ENCODE measurements at regions not wholly inside any gene's neighbourhood (a gene's known extent, or its start where the extent isn't known, plus 50 kb on each side); places are given as distances from the start of the nearest gene placed in this dataset.

GRCh38 chr20:47406849-47407682 lies 50.6 kb upstream of the ZMYND8 start:
- H3K36me3 ChIP-seq = no peaks in the 10 kb centered on the region
- DNase-seq (ENCODE audit: low spot score) = no peak
- ATAC-seq (ENCODE audit: insufficient number of reproducible peaks, low FRiP score, low read depth) = no peak
- TF ChIP-seq CTCF (IDR thresholded peaks at IDR 0.05) = no peak
- no peaks in the 10 kb centered on the region for H3K9me3 ChIP-seq
- H3K4me3 ChIP-seq = no peak overlapping the region
- no peak overlapping the region for H3K27ac ChIP-seq
- H3K27me3 ChIP-seq (replicated peaks; ENCODE audit: insufficient read depth) = no peaks in the 10 kb centered on the region
- peaks cover 10 to 23% of the 10 kb centered on the region in 2 donors for H3K4me1 ChIP-seq (ENCODE audit: control insufficient read depth in 1 of 2, low read depth in 2 of 2)

GRCh38 chr20:47411161-47411560 lies 54.7 kb upstream of the ZMYND8 start:
- no peak for TF ChIP-seq CTCF (IDR thresholded peaks at IDR 0.05)
- H3K4me1 ChIP-seq (ENCODE audit: control insufficient read depth in 1 of 2, low read depth in 2 of 2) = peaks cover 10 to 30% of the 10 kb centered on the region in 2 donors
- H3K27ac ChIP-seq = peak overlapping the region; percentile 24 to 52
- H3K27me3 ChIP-seq (replicated peaks; ENCODE audit: insufficient read depth) = no peaks in the 10 kb centered on the region
- H3K4me3 ChIP-seq = peak overlapping the region; percentile 39
- H3K9me3 ChIP-seq = no peaks in the 10 kb centered on the region
- no peak for ATAC-seq (ENCODE audit: insufficient number of reproducible peaks, low FRiP score, low read depth)
- H3K36me3 ChIP-seq = no peaks in the 10 kb centered on the region
- no peak for DNase-seq (ENCODE audit: low spot score)

GRCh38 chr20:47412083-47412482 lies 55.6 kb upstream of the ZMYND8 start:
- H3K27ac ChIP-seq = peak overlapping the region; percentile 24 to 52

GRCh38 chr20:47413189-47413588 lies 56.7 kb upstream of the ZMYND8 start:
- peaks cover 7 to 26% of the 10 kb centered on the region in 2 donors for H3K4me1 ChIP-seq (ENCODE audit: control insufficient read depth in 1 of 2, low read depth in 2 of 2)
- no peaks in the 10 kb centered on the region for H3K27me3 ChIP-seq (replicated peaks; ENCODE audit: insufficient read depth)
- H3K4me3 ChIP-seq = no peak overlapping the region
- DNase-seq (ENCODE audit: low spot score) = no peak
- ATAC-seq (ENCODE audit: insufficient number of reproducible peaks, low FRiP score, low read depth) = no peak
- no peak overlapping the region for H3K27ac ChIP-seq
- no peaks in the 10 kb centered on the region for H3K9me3 ChIP-seq
- H3K36me3 ChIP-seq = no peaks in the 10 kb centered on the region
- no peak for TF ChIP-seq CTCF (IDR thresholded peaks at IDR 0.05)

More at GRCh38 chr20:47412083-47412482, 55.6 kb upstream of the ZMYND8 start:
- no peak for TF ChIP-seq CTCF (IDR thresholded peaks at IDR 0.05)
- H3K27me3 ChIP-seq (replicated peaks; ENCODE audit: insufficient read depth) = no peaks in the 10 kb centered on the region
- H3K9me3 ChIP-seq = no peaks in the 10 kb centered on the region
- no peak for DNase-seq (ENCODE audit: low spot score)
- no peaks in the 10 kb centered on the region for H3K36me3 ChIP-seq
- peaks cover 10 to 26% of the 10 kb centered on the region in 2 donors for H3K4me1 ChIP-seq (ENCODE audit: control insufficient read depth in 1 of 2, low read depth in 2 of 2)
- no peak overlapping the region for H3K4me3 ChIP-seq
- ATAC-seq (ENCODE audit: insufficient number of reproducible peaks, low FRiP score, low read depth) = no peak

- H3K9me3 ChIP-seq = no peaks in the 10 kb centered on the region
- DNase-seq (ENCODE audit: low spot score) (no peak), ATAC-seq (ENCODE audit: insufficient number of reproducible peaks, low FRiP score, low read depth) (no peak)
- H3K27ac ChIP-seq = no peak overlapping the region
- H3K4me1 ChIP-seq (ENCODE audit: control insufficient read depth in 1 of 2, low read depth in 2 of 2) = peaks cover 0 to 3% of the 10 kb centered on the region in 2 donors
- H3K36me3 ChIP-seq = no peaks in the 10 kb centered on the region
- TF ChIP-seq CTCF (IDR thresholded peaks at IDR 0.05) = no peak
- no peaks in the 10 kb centered on the region for H3K27me3 ChIP-seq (replicated peaks; ENCODE audit: insufficient read depth)
- H3K4me3 ChIP-seq = no peak overlapping the region
Measured at GRCh38 chr20:47417245-47418068, 61.0 kb upstream of the ZMYND8 start.
